ENCODE measurements at regions not wholly inside any gene's neighbourhood (a gene's known extent, or its start where the extent isn't known, plus 50 kb on each side); places are given as distances from the start of the nearest gene placed in this dataset.

- Mint-ChIP-seq H3K27me3 (peaks cover 6% of the 10 kb centered on the region), H3K36me3 (ENCODE audit: low read depth) (no peaks in the 10 kb centered on the region), H3K4me3 (no peak overlapping the region), H3K27ac (no peak overlapping the region), H3K4me1 (no peaks in the 10 kb centered on the region), H3K9me3 (no peaks in the 10 kb centered on the region)
- no peak for ATAC-seq (replicated peaks)
Observed at GRCh38 chr1:184219883-184220282, 166.9 kb upstream of the C1orf21 start.

GRCh38 chr1:184221087-184221486 is 165.7 kb upstream of the C1orf21 start:
- Mint-ChIP-seq H3K27me3 (peaks cover 5% of the 10 kb centered on the region), H3K27ac (no peak overlapping the region), H3K36me3 (ENCODE audit: low read depth) (no peaks in the 10 kb centered on the region), H3K9me3 (no peaks in the 10 kb centered on the region), H3K4me1 (no peaks in the 10 kb centered on the region), H3K4me3 (no peak overlapping the region)
- no peak for ATAC-seq (replicated peaks)

GRCh38 chr1:184222652-184223052 is 164.2 kb upstream of the C1orf21 start:
- H3K27me3 Mint-ChIP-seq = no peaks in the 10 kb centered on the region
- no peaks in the 10 kb centered on the region for H3K4me1 Mint-ChIP-seq
- no peak for ATAC-seq (replicated peaks)
- no peak overlapping the region for H3K27ac Mint-ChIP-seq
- H3K9me3 Mint-ChIP-seq = no peaks in the 10 kb centered on the region
- H3K36me3 Mint-ChIP-seq (ENCODE audit: low read depth) = no peaks in the 10 kb centered on the region
- H3K4me3 Mint-ChIP-seq = no peak overlapping the region

GRCh38 chr1:184223216-184223615 is 163.6 kb upstream of the C1orf21 start:
- Mint-ChIP-seq H3K4me3 (no peak overlapping the region), H3K4me1 (no peaks in the 10 kb centered on the region), H3K27ac (no peak overlapping the region), H3K36me3 (ENCODE audit: low read depth) (no peaks in the 10 kb centered on the region), H3K27me3 (no peaks in the 10 kb centered on the region), H3K9me3 (no peaks in the 10 kb centered on the region)
- ATAC-seq (replicated peaks) = no peak

GRCh38 chr1:184225283-184226099 is 161.3 kb upstream of the C1orf21 start:
- H3K9me3 Mint-ChIP-seq = no peaks in the 10 kb centered on the region
- no peaks in the 10 kb centered on the region for H3K27me3 Mint-ChIP-seq
- no peak overlapping the region for H3K4me3 Mint-ChIP-seq
- H3K4me1 Mint-ChIP-seq = no peaks in the 10 kb centered on the region
- H3K36me3 Mint-ChIP-seq (ENCODE audit: low read depth) = no peaks in the 10 kb centered on the region
- no peak for ATAC-seq (replicated peaks)
- no peak overlapping the region for H3K27ac Mint-ChIP-seq

- H3K9me3 Mint-ChIP-seq = no peaks in the 10 kb centered on the region
- H3K4me1 Mint-ChIP-seq = no peaks in the 10 kb centered on the region
- H3K36me3 Mint-ChIP-seq (ENCODE audit: low read depth) = no peaks in the 10 kb centered on the region
- no peak overlapping the region for H3K4me3 Mint-ChIP-seq
- ATAC-seq (replicated peaks) = no peak
- H3K27me3 Mint-ChIP-seq = no peaks in the 10 kb centered on the region
- no peak overlapping the region for H3K27ac Mint-ChIP-seq
Observed at GRCh38 chr1:184226100-184226487, 160.7 kb upstream of the C1orf21 start.

GRCh38 chr1:184228558-184228957 is 158.3 kb upstream of the C1orf21 start:
- no peaks in the 10 kb centered on the region for H3K27me3 Mint-ChIP-seq
- H3K27ac Mint-ChIP-seq = no peak overlapping the region
- H3K4me3 Mint-ChIP-seq = no peak overlapping the region
- no peaks in the 10 kb centered on the region for H3K36me3 Mint-ChIP-seq (ENCODE audit: low read depth)
- no peak for ATAC-seq (replicated peaks)
- H3K9me3 Mint-ChIP-seq = no peaks in the 10 kb centered on the region
- H3K4me1 Mint-ChIP-seq = no peaks in the 10 kb centered on the region

- H3K27ac Mint-ChIP-seq = no peak overlapping the region
- peaks cover 4% of the 10 kb centered on the region for H3K9me3 Mint-ChIP-seq
- no peak for ATAC-seq (replicated peaks)
- no peaks in the 10 kb centered on the region for H3K36me3 Mint-ChIP-seq (ENCODE audit: low read depth)
- peaks cover 16% of the 10 kb centered on the region for H3K27me3 Mint-ChIP-seq
- H3K4me1 Mint-ChIP-seq = no peaks in the 10 kb centered on the region
- no peak overlapping the region for H3K4me3 Mint-ChIP-seq
Observed at GRCh38 chr1:184237588-184237987, 149.2 kb upstream of the C1orf21 start.

GRCh38 chr1:184241446-184241845 is 145.4 kb upstream of the C1orf21 start:
- Mint-ChIP-seq H3K36me3 (ENCODE audit: low read depth) (no peaks in the 10 kb centered on the region), H3K4me3 (no peak overlapping the region), H3K27me3 (peaks cover 24% of the 10 kb centered on the region), H3K9me3 (peaks cover 4% of the 10 kb centered on the region), H3K27ac (no peak overlapping the region), H3K4me1 (no peaks in the 10 kb centered on the region)
- ATAC-seq (replicated peaks) = no peak

GRCh38 chr1:184242507-184242943 is 144.3 kb upstream of the C1orf21 start:
- Mint-ChIP-seq H3K27ac (no peak overlapping the region), H3K36me3 (ENCODE audit: low read depth) (no peaks in the 10 kb centered on the region), H3K4me1 (no peaks in the 10 kb centered on the region), H3K9me3 (peaks cover 4% of the 10 kb centered on the region), H3K4me3 (no peak overlapping the region), H3K27me3 (peaks cover 30% of the 10 kb centered on the region)
- ATAC-seq (replicated peaks) = no peak

- no peak for ATAC-seq (replicated peaks)
- H3K27ac Mint-ChIP-seq = no peak overlapping the region
- H3K4me3 Mint-ChIP-seq = no peak overlapping the region
- H3K36me3 Mint-ChIP-seq (ENCODE audit: low read depth) = no peaks in the 10 kb centered on the region
- H3K27me3 Mint-ChIP-seq = peaks cover 41% of the 10 kb centered on the region
- H3K4me1 Mint-ChIP-seq = no peaks in the 10 kb centered on the region
- peaks cover 4% of the 10 kb centered on the region for H3K9me3 Mint-ChIP-seq
Observed at GRCh38 chr1:184244962-184245361, 141.9 kb upstream of the C1orf21 start.

- no peak overlapping the region for H3K4me3 Mint-ChIP-seq
- no peaks in the 10 kb centered on the region for H3K4me1 Mint-ChIP-seq
- H3K27ac Mint-ChIP-seq = no peak overlapping the region
- no peak for ATAC-seq (replicated peaks)
- H3K27me3 Mint-ChIP-seq = peaks cover 34% of the 10 kb centered on the region
- H3K36me3 Mint-ChIP-seq (ENCODE audit: low read depth) = no peaks in the 10 kb centered on the region
- H3K9me3 Mint-ChIP-seq = peaks cover 4% of the 10 kb centered on the region
Observed at GRCh38 chr1:184247671-184248070, 139.2 kb upstream of the C1orf21 start.

GRCh38 chr1:184253921-184254320 is 132.9 kb upstream of the C1orf21 start:
- Mint-ChIP-seq H3K27me3 (peaks cover 19% of the 10 kb centered on the region), H3K27ac (no peak overlapping the region), H3K9me3 (no peaks in the 10 kb centered on the region), H3K36me3 (ENCODE audit: low read depth) (no peaks in the 10 kb centered on the region), H3K4me1 (no peaks in the 10 kb centered on the region), H3K4me3 (no peak overlapping the region)
- no peak for ATAC-seq (replicated peaks)

GRCh38 chr1:184254849-184255248 is 132.0 kb upstream of the C1orf21 start:
- no peaks in the 10 kb centered on the region for H3K4me1 Mint-ChIP-seq
- H3K27me3 Mint-ChIP-seq = peaks cover 11% of the 10 kb centered on the region
- H3K36me3 Mint-ChIP-seq (ENCODE audit: low read depth) = no peaks in the 10 kb centered on the region
- no peak overlapping the region for H3K27ac Mint-ChIP-seq
- no peak overlapping the region for H3K4me3 Mint-ChIP-seq
- H3K9me3 Mint-ChIP-seq = no peaks in the 10 kb centered on the region
- no peak for ATAC-seq (replicated peaks)

- H3K4me1 Mint-ChIP-seq = no peaks in the 10 kb centered on the region
- H3K27ac Mint-ChIP-seq = no peak overlapping the region
- ATAC-seq (replicated peaks) = no peak
- H3K36me3 Mint-ChIP-seq (ENCODE audit: low read depth) = no peaks in the 10 kb centered on the region
- H3K27me3 Mint-ChIP-seq = peaks cover 18% of the 10 kb centered on the region
- H3K9me3 Mint-ChIP-seq = no peaks in the 10 kb centered on the region
- no peak overlapping the region for H3K4me3 Mint-ChIP-seq
Observed at GRCh38 chr1:184255560-184255959, 131.3 kb upstream of the C1orf21 start.

Data from activated T-helper 17 cell treated with anti-CD3 and anti-CD28 coated beads, Interleukin-2, amount 50 U/mL, for 72 hours (primary cell).